GM10248 (cell line): ENCODE measurements at regions not wholly inside any gene's neighbourhood (a gene's known extent, or its start where the extent isn't known, plus 50 kb on each side); places are given as distances from the start of the nearest gene placed in this dataset.

Experiments used
- CTCF ChIA-PET: fragments of 300-600 bp; sonication (Branson Sonifier 250); formaldehyde crosslinking; extraction: SDS; loops from one replicate; lab custom pipeline; 2021; ENCODE audit warnings: antibody characterized with exemption; lab: Yijun Ruan, JAX
- POLR2A ChIA-PET: fragments of 350-650 bp; sonication (Branson Sonifier 250); formaldehyde crosslinking; extraction: SDS; loops from one replicate; lab custom pipeline; 2020; ENCODE audit warnings: antibody characterized with exemption; lab: Yijun Ruan, JAX
- DNase-seq: peaks from one replicate; pipeline ENCODE4 v3.0.0; 2012; ENCODE audit errors: extremely low spot score
- TF ChIP-seq, protein P1 (sequence below): IDR thresholded peaks from 2 replicates; pipeline ENCODE4 v1.5.1; 2012; ENCODE audit warnings: mild to moderate bottlenecking, low read depth; ENCODE audit errors: extremely low read depth, missing control alignments, control extremely low read depth

DNA sequence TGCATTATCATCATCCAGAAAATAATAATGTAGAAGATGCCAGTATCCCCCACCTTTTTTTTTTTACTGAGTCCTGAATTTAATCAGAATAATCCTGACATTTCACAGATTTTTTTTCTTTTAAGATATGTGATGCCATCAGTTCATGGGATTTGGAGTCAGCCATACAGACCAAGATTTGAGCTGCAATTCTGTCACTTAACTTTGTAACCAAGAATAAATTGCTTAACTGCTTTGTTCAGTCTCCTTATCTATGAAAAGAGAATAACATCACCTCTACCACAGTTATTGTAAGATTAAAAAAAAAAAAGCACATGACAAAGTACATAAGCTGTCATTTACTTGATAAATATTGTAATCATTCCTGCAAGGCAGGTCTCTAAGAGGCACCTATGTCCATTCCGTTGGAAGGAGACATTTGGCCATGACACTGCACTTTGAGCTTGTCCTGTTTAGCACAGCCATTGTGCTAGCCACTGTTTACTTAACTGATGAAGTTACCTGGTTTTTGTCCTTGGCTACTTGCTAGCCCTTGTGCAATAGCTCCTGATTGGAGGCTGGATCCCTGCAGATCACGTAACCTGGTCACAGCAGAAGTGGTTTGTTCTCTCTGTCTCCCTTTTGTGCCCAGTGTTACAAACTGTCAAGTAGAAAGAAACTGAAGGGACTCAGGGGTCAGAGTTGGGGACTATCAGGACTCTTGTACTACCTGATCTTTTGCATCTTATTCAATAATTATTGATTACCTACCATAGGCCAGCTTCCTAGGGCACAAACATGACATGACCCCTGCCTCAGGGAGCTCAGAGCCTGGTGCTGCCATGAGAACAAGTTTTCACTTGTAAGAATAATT is 306.0 kb downstream of the WDR72 start:
- ChIA-PET POLR2A (no interaction called here), CTCF (interaction anchor here (1.4 kb wide), 1 partner anchor 15 kb away, joined by 3 read pairs; no protein-coding TSS in a partner anchor)
- TF ChIP-seq, protein P1, sequence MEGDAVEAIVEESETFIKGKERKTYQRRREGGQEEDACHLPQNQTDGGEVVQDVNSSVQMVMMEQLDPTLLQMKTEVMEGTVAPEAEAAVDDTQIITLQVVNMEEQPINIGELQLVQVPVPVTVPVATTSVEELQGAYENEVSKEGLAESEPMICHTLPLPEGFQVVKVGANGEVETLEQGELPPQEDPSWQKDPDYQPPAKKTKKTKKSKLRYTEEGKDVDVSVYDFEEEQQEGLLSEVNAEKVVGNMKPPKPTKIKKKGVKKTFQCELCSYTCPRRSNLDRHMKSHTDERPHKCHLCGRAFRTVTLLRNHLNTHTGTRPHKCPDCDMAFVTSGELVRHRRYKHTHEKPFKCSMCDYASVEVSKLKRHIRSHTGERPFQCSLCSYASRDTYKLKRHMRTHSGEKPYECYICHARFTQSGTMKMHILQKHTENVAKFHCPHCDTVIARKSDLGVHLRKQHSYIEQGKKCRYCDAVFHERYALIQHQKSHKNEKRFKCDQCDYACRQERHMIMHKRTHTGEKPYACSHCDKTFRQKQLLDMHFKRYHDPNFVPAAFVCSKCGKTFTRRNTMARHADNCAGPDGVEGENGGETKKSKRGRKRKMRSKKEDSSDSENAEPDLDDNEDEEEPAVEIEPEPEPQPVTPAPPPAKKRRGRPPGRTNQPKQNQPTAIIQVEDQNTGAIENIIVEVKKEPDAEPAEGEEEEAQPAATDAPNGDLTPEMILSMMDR, result no peak
- no peak for DNase-seq

DNA sequence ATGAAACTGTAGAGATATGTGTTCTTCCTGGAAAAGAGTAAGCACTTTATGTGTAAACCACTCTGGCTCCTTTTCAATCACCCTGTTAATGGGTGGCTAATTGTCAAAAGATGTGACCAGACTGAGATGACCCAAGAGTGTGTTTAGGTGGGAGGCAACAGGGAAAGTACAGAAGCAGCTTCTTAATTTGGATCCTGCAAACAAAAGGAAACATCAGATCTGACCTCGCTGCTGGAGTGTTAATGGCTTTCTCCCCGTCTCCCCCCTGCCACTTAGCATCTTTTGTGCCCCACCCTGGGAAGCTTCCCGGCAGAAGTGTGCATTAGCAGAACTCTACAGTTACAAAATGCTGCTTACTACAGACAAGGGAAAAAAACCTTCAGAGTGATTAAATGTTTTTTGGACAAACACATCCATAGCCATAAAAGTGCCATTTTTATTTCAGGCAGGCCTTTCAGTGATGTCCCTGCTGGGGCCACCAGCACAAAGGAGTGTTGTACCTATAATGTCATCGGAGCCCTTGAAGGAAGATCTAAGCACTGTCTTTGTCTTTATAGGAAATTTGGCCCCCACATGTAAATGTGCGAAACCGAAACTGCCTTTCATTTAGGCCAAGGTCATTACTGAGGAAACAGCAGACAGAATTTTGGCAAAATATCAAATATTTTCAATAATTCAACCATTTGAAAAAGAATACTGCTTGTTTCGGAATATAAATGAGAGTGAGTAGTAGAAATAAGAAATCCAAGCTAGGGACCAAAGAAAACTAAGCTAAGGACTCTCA is 311.0 kb downstream of the WDR72 start:
- DNase-seq, result no peak
- TF ChIP-seq, protein P1, result no peak
- CTCF ChIA-PET, result interaction anchor here (0.8 to 1.1 kb wide), 2 partner anchors 9 to 10 kb away, joined by 3 read pairs; no protein-coding TSS in a partner anchor
- POLR2A ChIA-PET, result no interaction called here

DNA sequence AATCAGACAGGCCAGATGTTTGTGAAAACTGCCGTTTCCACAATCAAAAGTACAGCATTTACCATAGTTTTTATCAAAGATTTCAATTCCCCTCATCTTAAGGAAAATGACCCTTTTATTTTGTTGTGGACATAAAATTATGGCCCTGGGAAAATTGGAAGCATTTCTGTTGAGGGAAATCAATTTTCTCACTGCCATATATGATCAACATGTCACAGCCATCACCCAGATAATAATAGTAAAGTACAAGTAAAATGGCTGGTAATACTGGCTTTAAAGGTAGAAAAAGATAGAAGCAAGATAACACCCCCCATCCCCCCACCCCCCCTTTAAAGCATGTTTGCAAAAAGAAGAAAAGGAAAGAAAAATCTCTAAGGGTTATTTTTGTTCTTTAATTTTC is 311.7 kb downstream of the WDR72 start:
- POLR2A ChIA-PET, result no interaction called here
- DNase-seq, result no peak
- TF ChIP-seq, protein P1, result no peak
- CTCF ChIA-PET, result no interaction called here

DNA sequence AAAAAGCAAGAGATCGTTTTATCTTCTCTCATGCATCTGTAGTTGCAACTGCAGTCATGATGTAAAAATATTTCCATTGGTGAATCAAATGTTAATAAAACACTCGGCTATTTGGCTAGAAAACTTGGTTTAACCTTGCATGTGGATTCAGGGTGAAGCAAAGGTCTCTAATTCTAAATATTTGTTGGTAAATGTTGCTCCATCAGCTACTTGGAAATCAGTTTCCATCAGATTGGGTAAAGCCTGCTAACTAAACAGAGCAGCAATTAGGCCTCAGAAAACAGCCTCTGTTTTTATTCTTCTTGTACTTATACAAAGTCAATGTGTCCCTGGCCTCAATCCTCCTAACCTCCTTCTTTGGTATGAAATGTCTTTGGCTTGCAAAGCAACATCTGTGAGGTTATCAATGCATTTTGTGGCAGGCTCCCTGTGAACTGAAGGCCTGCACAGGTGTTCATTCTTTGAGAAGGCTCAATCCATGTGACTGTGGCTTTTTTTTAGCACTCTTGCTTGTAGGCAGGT is 312.3 kb downstream of the WDR72 start:
- CTCF ChIA-PET, result no interaction called here
- no peak for DNase-seq
- POLR2A ChIA-PET, result no interaction called here
- TF ChIP-seq, protein P1, result no peak

DNA sequence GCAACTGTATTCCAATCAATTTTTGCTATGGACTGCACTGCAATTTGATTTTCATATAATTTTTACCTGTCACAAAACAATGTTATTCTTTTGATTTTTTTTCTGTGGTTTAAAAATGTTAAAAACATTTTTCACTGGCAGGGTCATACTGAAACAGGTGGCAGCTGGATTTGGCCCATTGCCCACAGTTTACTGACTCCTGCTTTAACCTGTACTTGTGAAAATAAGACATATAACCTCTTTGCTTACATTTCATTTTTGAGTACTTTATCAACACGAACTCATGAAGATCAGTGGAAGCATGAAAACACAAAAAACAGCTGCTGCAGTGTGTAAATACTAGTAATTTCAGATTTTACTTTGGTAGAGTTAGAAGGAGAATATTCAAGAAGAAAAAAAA is 313.1 kb downstream of the WDR72 start:
- TF ChIP-seq, protein P1, result no peak
- DNase-seq, result no peak
- ChIA-PET POLR2A (no interaction called here), CTCF (no interaction called here)

DNA sequence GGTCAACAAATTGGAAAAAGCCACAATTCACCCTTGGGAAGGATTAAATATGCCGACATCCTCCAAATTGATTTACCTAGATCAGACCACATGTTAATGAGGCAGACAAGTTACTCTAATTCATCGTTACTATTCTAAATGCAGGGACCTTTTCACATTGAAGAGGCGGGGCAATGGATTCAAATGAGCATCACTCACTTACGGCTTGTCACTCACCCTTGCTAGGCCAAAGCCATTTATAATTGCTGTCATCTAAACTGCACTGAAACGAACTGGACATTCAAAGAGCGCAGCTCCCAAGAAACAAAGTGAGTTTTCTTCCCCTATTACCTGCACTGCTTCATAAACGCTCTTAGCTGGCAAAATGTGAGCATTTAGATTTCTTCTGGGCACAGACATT is 313.9 kb downstream of the WDR72 start:
- TF ChIP-seq, protein P1, result no peak
- DNase-seq, result no peak
- ChIA-PET CTCF (no interaction called here), POLR2A (no interaction called here)
